ENCODE measurements at regions not wholly inside any gene's neighbourhood (a gene's known extent, or its start where the extent isn't known, plus 50 kb on each side); places are given as distances from the start of the nearest gene placed in this dataset.

GRCh38 chr4:55175779-55176231, 50.4 kb upstream of the KDR start:
- Histone ChIP-seq H3K4me1 (ENCODE audit: control insufficient read depth, extremely low read depth, insufficient read depth, low read length) (peaks cover 12% of the 10 kb centered on the region), H3K27ac (ENCODE audit: control insufficient read depth, insufficient read depth, low read length) (no peak overlapping the region), H3K4me2 (ENCODE audit: control insufficient read depth, extremely low read depth, insufficient read depth, low read depth, low read length) (peak overlapping the region; percentile 2), H2AFZ (ENCODE audit: control insufficient read depth, low read length) (no peak overlapping the region), H3K9me3 (ENCODE audit: control insufficient read depth, low read depth, low read length) (no peaks in the 10 kb centered on the region), H3K9me1 (ENCODE audit: control insufficient read depth, extremely low read depth, insufficient read depth, low read length) (no peaks in the 10 kb centered on the region), H3K79me2 (ENCODE audit: control insufficient read depth, insufficient read depth, low read length) (no peaks in the 10 kb centered on the region), H3K27me3 (ENCODE audit: control insufficient read depth, extremely low read depth, insufficient read depth, low read length) (no peaks in the 10 kb centered on the region), H4K20me1 (ENCODE audit: control insufficient read depth, extremely low read depth, insufficient read depth, low read length) (no peaks in the 10 kb centered on the region), H3K4me3 (ENCODE audit: control insufficient read depth in 2 of 3, extremely low read depth in 1 of 3, insufficient read depth in 2 of 3, low read depth in 1 of 3, low read length in 3 of 3) (no peak overlapping the region), H3K36me3 (ENCODE audit: control insufficient read depth in 2 of 2, extremely low read depth in 1 of 2, insufficient read depth in 2 of 2, low read length in 2 of 2) (no peaks in the 10 kb centered on the region), H3K9ac (ENCODE audit: control insufficient read depth, extremely low read depth, insufficient read depth, low read length) (no peak overlapping the region)
- DNase-seq (ENCODE audit: low read depth, low spot score) = no peak
- no peak for FAIRE-seq
- no peak for TF ChIP-seq EZH2 (IDR thresholded peaks at IDR 0.05; ENCODE audit: low read length)
- TF ChIP-seq, protein P1, sequence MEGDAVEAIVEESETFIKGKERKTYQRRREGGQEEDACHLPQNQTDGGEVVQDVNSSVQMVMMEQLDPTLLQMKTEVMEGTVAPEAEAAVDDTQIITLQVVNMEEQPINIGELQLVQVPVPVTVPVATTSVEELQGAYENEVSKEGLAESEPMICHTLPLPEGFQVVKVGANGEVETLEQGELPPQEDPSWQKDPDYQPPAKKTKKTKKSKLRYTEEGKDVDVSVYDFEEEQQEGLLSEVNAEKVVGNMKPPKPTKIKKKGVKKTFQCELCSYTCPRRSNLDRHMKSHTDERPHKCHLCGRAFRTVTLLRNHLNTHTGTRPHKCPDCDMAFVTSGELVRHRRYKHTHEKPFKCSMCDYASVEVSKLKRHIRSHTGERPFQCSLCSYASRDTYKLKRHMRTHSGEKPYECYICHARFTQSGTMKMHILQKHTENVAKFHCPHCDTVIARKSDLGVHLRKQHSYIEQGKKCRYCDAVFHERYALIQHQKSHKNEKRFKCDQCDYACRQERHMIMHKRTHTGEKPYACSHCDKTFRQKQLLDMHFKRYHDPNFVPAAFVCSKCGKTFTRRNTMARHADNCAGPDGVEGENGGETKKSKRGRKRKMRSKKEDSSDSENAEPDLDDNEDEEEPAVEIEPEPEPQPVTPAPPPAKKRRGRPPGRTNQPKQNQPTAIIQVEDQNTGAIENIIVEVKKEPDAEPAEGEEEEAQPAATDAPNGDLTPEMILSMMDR (optimal IDR thresholded peaks at IDR 0.05 in 1 of 3, IDR thresholded peaks at IDR 0.05 in 1 of 3, conservative IDR thresholded peaks at IDR 0.05 in 1 of 3; ENCODE audit: extremely low read depth in 1 of 3, insufficient read depth in 2 of 3, low read length in 3 of 3) = no peak
- dilution Hi-C loops (cut with MboI; ENCODE audit: extremely low pct_ligation_motif_present, low sequenced_read_pairs) = no loop called here

DNA sequence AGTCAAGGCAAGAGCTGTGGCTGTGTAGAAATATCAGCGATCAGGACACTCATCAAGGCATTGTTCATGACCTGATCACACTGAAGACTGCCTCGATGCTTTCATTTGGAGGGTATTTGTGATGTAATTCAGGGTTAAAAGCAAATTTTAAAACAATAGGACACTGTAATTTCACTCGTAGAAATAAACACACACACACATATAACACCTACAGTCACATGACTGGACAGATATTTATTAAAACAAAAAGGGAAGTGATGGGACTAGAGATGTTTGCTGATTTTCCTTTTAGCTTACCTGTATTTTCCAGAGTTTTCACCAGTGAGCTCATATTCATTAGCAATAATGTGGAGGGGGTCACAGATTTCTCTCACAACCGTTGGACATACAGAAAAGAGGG, 51.1 kb upstream of the KDR start:
- Histone ChIP-seq H3K27me3 (ENCODE audit: control insufficient read depth, extremely low read depth, insufficient read depth, low read length) (no peaks in the 10 kb centered on the region), H3K4me2 (ENCODE audit: control insufficient read depth, extremely low read depth, insufficient read depth, low read depth, low read length) (no peak overlapping the region), H3K27ac (ENCODE audit: control insufficient read depth, insufficient read depth, low read length) (no peak overlapping the region), H3K9ac (ENCODE audit: control insufficient read depth, extremely low read depth, insufficient read depth, low read length) (no peak overlapping the region), H3K79me2 (ENCODE audit: control insufficient read depth, insufficient read depth, low read length) (no peaks in the 10 kb centered on the region), H3K9me1 (ENCODE audit: control insufficient read depth, extremely low read depth, insufficient read depth, low read length) (no peaks in the 10 kb centered on the region), H3K4me1 (ENCODE audit: control insufficient read depth, extremely low read depth, insufficient read depth, low read length) (peaks cover 12% of the 10 kb centered on the region), H3K9me3 (ENCODE audit: control insufficient read depth, low read depth, low read length) (no peaks in the 10 kb centered on the region), H3K36me3 (ENCODE audit: control insufficient read depth in 2 of 2, extremely low read depth in 1 of 2, insufficient read depth in 2 of 2, low read length in 2 of 2) (no peaks in the 10 kb centered on the region), H2AFZ (ENCODE audit: control insufficient read depth, low read length) (no peak overlapping the region), H3K4me3 (ENCODE audit: control insufficient read depth in 2 of 3, extremely low read depth in 1 of 3, insufficient read depth in 2 of 3, low read depth in 1 of 3, low read length in 3 of 3) (no peak overlapping the region), H4K20me1 (ENCODE audit: control insufficient read depth, extremely low read depth, insufficient read depth, low read length) (no peaks in the 10 kb centered on the region)
- FAIRE-seq (no peak), DNase-seq (ENCODE audit: low read depth, low spot score) (no peak)
- dilution Hi-C loops (cut with MboI; ENCODE audit: extremely low pct_ligation_motif_present, low sequenced_read_pairs) = no loop called here
- TF ChIP-seq EZH2 (IDR thresholded peaks at IDR 0.05; ENCODE audit: low read length) = no peak
- TF ChIP-seq, protein P1 (optimal IDR thresholded peaks at IDR 0.05 in 1 of 3, IDR thresholded peaks at IDR 0.05 in 1 of 3, conservative IDR thresholded peaks at IDR 0.05 in 1 of 3; ENCODE audit: extremely low read depth in 1 of 3, insufficient read depth in 2 of 3, low read length in 3 of 3) = no peak

All from keratinocyte (primary cell).